Activated CD8-positive, alpha-beta T cell treated with anti-CD3 and anti-CD28 coated beads, Interleukin-2, amount 10 ng/mL, durations not matched to agents 7 days and 5 days (primary cell): ENCODE measurements at regions not wholly inside any gene's neighbourhood (a gene's known extent, or its start where the extent isn't known, plus 50 kb on each side); places are given as distances from the start of the nearest gene placed in this dataset.
"Not testable (repeated sequence)": the region's sequence is repeated elsewhere in the genome, so short reads cannot be mapped to it uniquely, and the experiment has no call there.

Experiments used
- ATAC-seq: fragments of 150-1000 bp; cut with Tn5 transposase; one replicate; pipeline ENCODE4 v1.10.0; 2021; ENCODE audit warnings: moderate library complexity
- CTCF ChIA-PET: fragments of 350-600 bp; sonication (Branson Sonifier 250); formaldehyde crosslinking; loops from one replicate; lab custom pipeline; 2021; ENCODE audit warnings: antibody characterized with exemption; lab: Charles Lee
- POLR2A ChIA-PET: fragments of 350-600 bp; sonication (Branson Sonifier 250); formaldehyde crosslinking; loops from one replicate; lab custom pipeline; 2021; ENCODE audit warnings: antibody characterized with exemption; lab: Charles Lee
- DNase-seq: peaks from one replicate; pipeline ENCODE4 v3.0.0-alpha.2; 2020
- H3K27ac Mint-ChIP-seq: one replicate; pipeline ENCODE4 v1.8.0; 2021; ENCODE audit warnings: mild to moderate bottlenecking, mixed read lengths
- H3K27me3 Mint-ChIP-seq: one replicate; pipeline ENCODE4 v1.8.0; 2021; ENCODE audit warnings: low read depth, mixed read lengths
- H3K36me3 Mint-ChIP-seq: one replicate; pipeline ENCODE4 v1.8.0; 2021; ENCODE audit warnings: low read depth, mixed read lengths
- H3K4me1 Mint-ChIP-seq: one replicate; pipeline ENCODE4 v1.8.0; 2021; ENCODE audit warnings: low read depth, mixed read lengths
- H3K4me3 Mint-ChIP-seq: one replicate; pipeline ENCODE4 v1.8.0; 2021; ENCODE audit warnings: mild to moderate bottlenecking, mixed read lengths
- H3K9me3 Mint-ChIP-seq: one replicate; pipeline ENCODE4 v1.8.0; 2022; ENCODE audit warnings: mixed read lengths; ENCODE audit not compliant: insufficient read depth

- DNase-seq (no peak), ATAC-seq (no peak)
- no peaks in the 10 kb centered on the region for H3K36me3 Mint-ChIP-seq
- H3K4me3 Mint-ChIP-seq, result no peak overlapping the region
- ChIA-PET CTCF (no interaction called here), POLR2A (no interaction called here)
- H3K4me1 Mint-ChIP-seq, result no peaks in the 10 kb centered on the region
- no peak overlapping the region for H3K27ac Mint-ChIP-seq
- peaks cover 7% of the 10 kb centered on the region for H3K27me3 Mint-ChIP-seq
- no peaks in the 10 kb centered on the region for H3K9me3 Mint-ChIP-seq
Measured at GRCh38 chr21:35559128-35559828, 501.0 kb downstream of the SETD4 start.

GRCh38 chr21:35556536-35556935 is 503.8 kb downstream of the SETD4 start:
- ChIA-PET CTCF (no interaction called here), POLR2A (no interaction called here)

GRCh38 chr21:35552483-35552882 is 503.4 kb upstream of the RUNX1 start:
- H3K27me3 Mint-ChIP-seq, H3K9me3 Mint-ChIP-seq, CTCF ChIA-PET, H3K4me1 Mint-ChIP-seq, H3K27ac Mint-ChIP-seq, POLR2A ChIA-PET, H3K4me3 Mint-ChIP-seq, H3K36me3 Mint-ChIP-seq, DNase-seq, ATAC-seq: not testable (repeated sequence)

More at GRCh38 chr21:35556536-35556935, 503.8 kb downstream of the SETD4 start:
- no peak for DNase-seq
- Mint-ChIP-seq H3K9me3 (no peaks in the 10 kb centered on the region), H3K27me3 (peaks cover 4% of the 10 kb centered on the region), H3K4me3 (no peak overlapping the region), H3K36me3 (no peaks in the 10 kb centered on the region), H3K27ac (no peak overlapping the region), H3K4me1 (no peaks in the 10 kb centered on the region)
- no peak for ATAC-seq

GRCh38 chr21:35548904-35549615 is 500.0 kb upstream of the RUNX1 start:
- POLR2A ChIA-PET, result no interaction called here
- Mint-ChIP-seq H3K27ac (no peak overlapping the region), H3K27me3 (no peaks in the 10 kb centered on the region), H3K4me1 (no peaks in the 10 kb centered on the region), H3K9me3 (peaks cover 3% of the 10 kb centered on the region), H3K36me3 (no peaks in the 10 kb centered on the region), H3K4me3 (no peak overlapping the region)
- ATAC-seq, result no peak
- DNase-seq, result no peak
- CTCF ChIA-PET, result no interaction called here

GRCh38 chr21:35547946-35548774 is 499.1 kb upstream of the RUNX1 start:
- no peak overlapping the region for H3K27ac Mint-ChIP-seq
- H3K4me3 Mint-ChIP-seq, result no peak overlapping the region
- ATAC-seq (no peak), DNase-seq (no peak)
- POLR2A ChIA-PET, result no interaction called here
- peaks cover 4% of the 10 kb centered on the region for H3K27me3 Mint-ChIP-seq
- H3K9me3 Mint-ChIP-seq, result peaks cover 3% of the 10 kb centered on the region
- CTCF ChIA-PET, result no interaction called here
- H3K36me3 Mint-ChIP-seq, result no peaks in the 10 kb centered on the region
- no peaks in the 10 kb centered on the region for H3K4me1 Mint-ChIP-seq

- H3K27me3 Mint-ChIP-seq, result peaks cover 4% of the 10 kb centered on the region
- POLR2A ChIA-PET, result no interaction called here
Measured at GRCh38 chr21:35543746-35544145, 494.6 kb upstream of the RUNX1 start.

GRCh38 chr21:35540950-35541638 is 492.0 kb upstream of the RUNX1 start:
- Mint-ChIP-seq H3K4me3 (no peak overlapping the region), H3K27ac (no peak overlapping the region)

More at GRCh38 chr21:35543746-35544145, 494.6 kb upstream of the RUNX1 start:
- CTCF ChIA-PET, result no interaction called here
- DNase-seq, result no peak
- H3K9me3 Mint-ChIP-seq, result peaks cover 3% of the 10 kb centered on the region
- H3K27ac Mint-ChIP-seq, result no peak overlapping the region
- H3K4me3 Mint-ChIP-seq, result no peak overlapping the region
- no peak for ATAC-seq
- H3K36me3 Mint-ChIP-seq, result no peaks in the 10 kb centered on the region
- H3K4me1 Mint-ChIP-seq, result no peaks in the 10 kb centered on the region

GRCh38 chr21:35538386-35538785 is 489.3 kb upstream of the RUNX1 start:
- no peak for DNase-seq
- Mint-ChIP-seq H3K27me3 (no peaks in the 10 kb centered on the region), H3K27ac (no peak overlapping the region)

More at GRCh38 chr21:35540950-35541638, 492.0 kb upstream of the RUNX1 start:
- H3K4me1 Mint-ChIP-seq, result no peaks in the 10 kb centered on the region
- no peak for ATAC-seq
- peaks cover under 1% of the 10 kb centered on the region for H3K36me3 Mint-ChIP-seq
- peaks cover 6% of the 10 kb centered on the region for H3K9me3 Mint-ChIP-seq
- peaks cover 4% of the 10 kb centered on the region for H3K27me3 Mint-ChIP-seq
- POLR2A ChIA-PET, result no interaction called here
- CTCF ChIA-PET, result no interaction called here
- DNase-seq, result no peak

GRCh38 chr21:35537604-35538003 is 488.5 kb upstream of the RUNX1 start:
- DNase-seq (no peak), ATAC-seq (no peak)
- CTCF ChIA-PET, result no interaction called here
- Mint-ChIP-seq H3K9me3 (peaks cover 15% of the 10 kb centered on the region), H3K4me3 (no peak overlapping the region), H3K27ac (no peak overlapping the region), H3K27me3 (no peaks in the 10 kb centered on the region), H3K36me3 (peaks cover 3% of the 10 kb centered on the region), H3K4me1 (no peaks in the 10 kb centered on the region)
- POLR2A ChIA-PET, result no interaction called here

More at GRCh38 chr21:35538386-35538785, 489.3 kb upstream of the RUNX1 start:
- ChIA-PET POLR2A (no interaction called here), CTCF (no interaction called here)
- Mint-ChIP-seq H3K9me3 (peaks cover 15% of the 10 kb centered on the region), H3K36me3 (peaks cover 3% of the 10 kb centered on the region), H3K4me3 (no peak overlapping the region), H3K4me1 (no peaks in the 10 kb centered on the region)
- no peak for ATAC-seq

- Mint-ChIP-seq H3K4me3 (no peak overlapping the region), H3K36me3 (peaks cover 3% of the 10 kb centered on the region), H3K9me3 (peaks cover 15% of the 10 kb centered on the region), H3K27me3 (no peaks in the 10 kb centered on the region), H3K27ac (no peak overlapping the region), H3K4me1 (peaks cover 17% of the 10 kb centered on the region)
- CTCF ChIA-PET, result no interaction called here
- no peak for DNase-seq
- POLR2A ChIA-PET, result no interaction called here
- ATAC-seq, result no peak
Measured at GRCh38 chr21:35533893-35534292, 484.8 kb upstream of the RUNX1 start.

- Mint-ChIP-seq H3K4me1 (peaks cover 40% of the 10 kb centered on the region), H3K36me3 (no peaks in the 10 kb centered on the region), H3K27ac (no peak overlapping the region), H3K27me3 (no peaks in the 10 kb centered on the region), H3K9me3 (peaks cover 5% of the 10 kb centered on the region), H3K4me3 (no peak overlapping the region)
- CTCF ChIA-PET, result no interaction called here
- DNase-seq (no peak), ATAC-seq (no peak)
- POLR2A ChIA-PET, result no interaction called here
Measured at GRCh38 chr21:35530766-35531165, 481.7 kb upstream of the RUNX1 start.
